ENCODE measurements at regions not wholly inside any gene's neighbourhood (a gene's known extent, or its start where the extent isn't known, plus 50 kb on each side); places are given as distances from the start of the nearest gene placed in this dataset.

DNA sequence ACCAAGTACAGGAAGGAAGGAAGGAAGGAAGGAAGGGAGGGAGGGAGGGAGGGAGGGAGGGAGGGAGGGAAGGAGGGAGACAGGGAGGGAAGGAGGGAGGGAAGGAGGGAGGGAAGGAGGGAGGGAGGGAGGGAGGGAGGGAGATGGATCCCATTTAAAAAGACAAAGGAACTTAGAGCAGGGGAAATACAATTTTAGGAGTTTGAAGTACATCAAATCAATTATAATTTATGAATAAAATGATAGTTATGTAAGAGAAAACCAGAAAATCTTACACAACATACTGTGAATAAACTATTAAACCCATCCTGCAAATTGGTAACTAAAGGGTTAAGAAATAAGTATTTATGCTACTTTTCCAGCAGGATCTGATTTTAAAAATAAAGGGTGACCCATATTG, 475.9 kb downstream of the HDGFL1 start:
- no peak for DNase-seq

GRCh38 chr6:23055523-23055922, 486.2 kb downstream of the HDGFL1 start:
- no peak for DNase-seq

DNA sequence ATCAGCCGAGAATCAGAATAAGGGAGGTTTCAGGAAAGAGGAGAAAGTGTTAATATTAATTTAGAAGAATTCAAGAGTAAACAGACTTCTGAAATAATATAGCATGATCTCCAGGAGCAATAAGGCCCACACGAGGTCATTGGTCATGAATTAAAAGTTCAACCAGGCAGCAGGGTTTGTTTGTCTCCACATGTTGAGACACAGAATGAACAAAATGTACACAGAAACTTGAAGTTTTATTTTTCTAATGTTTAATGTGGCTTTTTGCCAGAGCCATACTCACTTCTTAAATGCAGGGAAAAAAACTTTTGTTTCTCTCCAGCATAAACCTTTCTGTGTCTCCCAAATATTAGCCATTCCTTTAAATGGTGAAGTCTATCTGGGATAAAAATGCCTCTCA, 504.5 kb downstream of the HDGFL1 start:
- DNase-seq, result no peak

GRCh38 chr6:23077772-23078171, 508.4 kb downstream of the HDGFL1 start:
- DNase-seq, result no peak

- DNase-seq, result no peak
Measured at GRCh38 chr6:23081701-23082100, 512.3 kb downstream of the HDGFL1 start.

- no peak for DNase-seq
Measured at GRCh38 chr6:23086100-23086499, 516.7 kb downstream of the HDGFL1 start.

DNA sequence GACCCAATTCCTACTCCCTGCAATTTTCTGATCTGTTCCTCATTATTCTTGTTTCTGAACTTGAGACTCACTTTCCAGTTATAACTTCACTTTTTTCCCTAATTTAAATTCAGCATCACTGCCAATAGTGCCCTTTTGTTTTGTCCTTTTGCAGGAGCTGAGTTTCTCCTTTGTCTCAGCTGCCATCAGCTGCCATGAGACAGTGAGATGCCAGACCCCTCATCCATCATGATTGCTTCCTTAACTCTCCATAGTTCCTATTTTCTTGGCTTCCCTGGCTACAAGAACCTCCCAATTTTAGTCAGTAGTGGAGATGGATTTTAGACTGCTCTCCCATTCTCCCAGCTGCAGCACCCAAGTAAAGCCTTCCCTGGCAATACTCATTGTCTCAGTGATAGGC, 518.1 kb downstream of the HDGFL1 start:
- DNase-seq, result no peak

GRCh38 chr6:23088761-23089160, 519.4 kb downstream of the HDGFL1 start:
- no peak for DNase-seq

DNA sequence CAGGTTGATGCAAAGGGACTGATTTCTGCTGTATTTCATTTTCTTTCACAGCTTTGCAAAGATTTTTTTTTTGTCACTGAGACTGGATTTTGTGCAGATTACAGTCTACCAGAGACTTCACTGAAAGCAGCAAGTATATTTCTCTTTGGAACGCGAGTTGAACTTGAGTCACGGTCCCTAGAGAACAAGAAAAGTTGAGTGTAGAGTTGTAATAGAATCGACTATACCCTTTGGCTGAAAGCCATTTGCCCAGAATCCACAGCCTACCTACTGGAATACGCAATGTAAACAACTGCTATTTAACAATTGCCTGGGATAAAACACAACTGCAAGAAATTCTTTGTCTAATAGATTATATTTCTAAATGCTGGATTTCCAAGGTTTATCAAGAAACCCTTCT, 520.6 kb downstream of the HDGFL1 start:
- DNase-seq, result no peak

DNA sequence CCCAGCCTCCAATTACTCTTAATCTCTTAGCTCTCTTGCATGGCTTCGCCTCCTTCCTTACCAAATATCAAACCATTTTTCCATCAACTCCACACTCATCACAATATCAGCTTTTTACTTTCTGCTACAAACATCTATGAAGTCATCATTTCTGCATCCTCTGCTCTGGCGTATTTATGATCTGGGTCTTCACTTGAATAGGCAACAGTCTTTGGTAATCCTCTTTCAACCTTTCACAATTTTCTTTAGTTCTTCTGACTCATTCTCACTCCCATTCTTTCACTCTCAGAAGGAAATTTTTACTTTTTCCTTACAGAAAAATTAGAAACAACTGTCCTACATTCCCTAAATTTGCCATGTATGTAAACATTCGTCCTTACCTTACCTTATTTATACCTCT, 522.4 kb downstream of the HDGFL1 start:
- DNase-seq, result no peak

DNA sequence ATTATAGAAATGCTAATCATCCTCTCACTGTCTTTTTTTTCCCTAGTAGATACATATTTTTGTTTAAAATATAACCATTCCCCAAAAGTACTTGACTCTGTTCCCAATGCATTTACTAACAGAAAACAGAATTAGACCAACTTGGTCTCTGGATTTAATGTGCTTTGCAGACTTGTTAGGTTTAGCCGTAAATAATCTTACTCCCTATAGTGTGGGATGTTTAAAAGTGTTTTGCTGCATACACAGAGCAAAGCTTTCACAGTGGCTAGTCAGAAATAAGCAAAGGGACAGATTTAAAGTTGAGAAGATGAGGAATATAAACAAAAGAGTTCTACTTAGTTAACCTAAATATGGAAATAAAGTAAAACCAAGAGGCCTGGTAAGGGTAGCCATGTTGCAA, 527.5 kb downstream of the HDGFL1 start:
- no peak for DNase-seq

DNA sequence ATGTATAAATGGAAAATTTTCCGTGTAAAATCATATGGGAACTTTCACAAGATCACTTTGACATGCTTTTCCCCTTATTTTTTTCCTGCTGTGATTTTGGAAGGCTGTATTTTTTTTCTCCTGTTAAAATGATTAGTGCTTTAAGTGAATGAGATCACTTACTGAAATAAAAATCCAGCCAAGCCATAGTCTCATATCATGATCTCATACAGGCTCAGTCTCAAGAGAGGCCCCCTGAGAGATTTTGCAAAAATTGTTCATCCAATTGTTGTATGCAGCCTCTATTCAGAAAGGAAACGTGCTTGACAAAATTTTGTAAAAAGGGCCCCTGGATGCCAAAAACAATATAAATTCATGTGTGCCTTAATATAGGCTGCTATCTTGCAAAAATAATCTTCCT, 528.2 kb downstream of the HDGFL1 start:
- no peak for DNase-seq

DNA sequence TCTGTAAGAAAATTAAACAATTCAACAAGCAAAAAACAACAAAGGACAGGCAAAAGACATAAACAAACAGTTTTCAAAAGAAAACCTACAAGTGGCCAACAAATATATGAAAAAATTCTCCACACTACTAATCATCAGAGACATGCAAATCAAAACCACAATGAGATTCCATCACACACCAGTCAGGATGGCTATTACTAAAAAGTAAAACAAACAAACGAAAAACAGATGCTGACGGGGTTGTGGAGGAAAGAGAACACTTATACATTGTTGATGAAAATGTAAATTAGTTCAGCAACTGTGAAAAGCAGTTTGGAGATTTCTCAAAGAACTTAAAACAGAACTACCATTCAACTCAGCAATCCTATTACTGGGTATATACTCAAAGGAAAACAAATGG, 537.6 kb downstream of the HDGFL1 start:
- DNase-seq, result no peak

- DNase-seq, result no peak
Measured at GRCh38 chr6:23111984-23112383, 542.6 kb downstream of the HDGFL1 start.

DNA sequence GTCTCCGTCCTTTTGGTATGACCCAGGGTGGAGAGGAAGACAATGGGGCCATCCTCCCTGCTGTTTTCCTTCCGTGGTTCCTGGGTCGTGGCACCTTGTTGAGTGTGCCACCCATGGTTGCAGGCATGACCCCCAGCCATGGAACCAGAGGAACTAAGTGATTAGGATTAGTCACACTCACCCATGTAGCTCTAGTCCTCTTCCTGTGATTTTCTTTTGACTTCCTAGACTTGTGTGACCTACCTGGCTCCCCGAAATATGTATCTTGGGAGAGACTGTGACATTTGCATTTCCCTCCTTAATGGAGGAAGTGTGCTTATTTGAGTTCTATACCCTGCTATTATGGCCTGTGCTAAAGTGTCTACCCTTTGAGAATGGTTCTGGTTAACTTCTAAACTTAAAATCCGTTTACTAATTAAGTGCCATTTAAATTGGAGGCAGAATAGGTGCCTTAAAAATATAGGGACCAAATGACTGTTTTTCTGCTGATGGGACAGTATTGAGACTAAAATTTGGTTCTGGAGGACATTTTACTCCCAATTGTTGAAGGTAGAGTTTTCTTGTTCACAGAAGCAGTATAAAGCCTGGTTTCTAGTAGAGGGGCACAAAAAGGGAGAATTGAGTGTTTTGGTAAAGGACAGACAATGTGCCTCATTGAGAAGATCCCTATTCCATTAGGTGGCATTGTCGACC, 545.6 kb downstream of the HDGFL1 start:
- DNase-seq, result no peak

DNA sequence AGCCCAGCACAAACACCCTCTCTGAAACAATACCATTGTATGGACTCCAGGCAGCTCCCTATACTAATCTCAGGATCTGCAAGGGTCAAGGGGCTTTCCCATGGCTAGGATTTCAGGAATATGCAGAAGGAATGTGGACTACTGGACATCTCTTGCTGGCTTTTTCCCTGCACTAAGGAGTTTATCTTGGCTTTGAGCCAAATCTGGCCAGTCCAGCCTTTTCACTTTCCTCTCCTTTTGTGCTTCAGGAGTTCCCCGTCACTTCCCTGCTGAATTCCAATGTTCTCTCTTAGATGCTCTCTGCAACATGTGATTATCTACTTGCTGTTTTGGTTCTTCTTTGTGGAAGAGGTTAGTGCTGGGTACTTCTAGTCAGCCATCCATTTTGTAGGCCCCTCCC, 568.2 kb downstream of the HDGFL1 start:
- no peak for DNase-seq

- no peak for DNase-seq
Measured at GRCh38 chr6:23140871-23141270, 571.5 kb downstream of the HDGFL1 start.

GRCh38 chr6:23145781-23146180, 576.4 kb downstream of the HDGFL1 start:
- no peak for DNase-seq

DNA sequence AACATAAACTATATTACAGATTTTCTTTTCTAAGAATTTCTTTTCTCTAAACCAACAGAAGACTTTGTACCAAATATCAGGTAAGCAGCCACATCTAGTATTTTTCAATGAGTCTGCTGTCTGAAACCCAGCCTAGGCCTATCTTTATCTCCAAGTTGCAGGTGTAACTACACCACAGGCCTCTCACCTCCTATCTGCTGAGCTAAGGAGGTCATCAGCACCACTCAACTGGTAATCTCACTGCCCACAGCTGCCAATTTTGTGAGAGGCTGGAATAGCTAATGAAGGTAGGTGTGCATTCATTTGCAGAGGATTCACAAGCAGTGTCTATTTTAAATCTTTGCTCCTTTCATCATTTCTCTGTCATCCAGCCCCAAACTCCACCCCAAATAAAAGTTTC, 584.8 kb downstream of the HDGFL1 start:
- no peak for DNase-seq

GRCh38 chr6:23170049-23170448, 600.7 kb downstream of the HDGFL1 start:
- DNase-seq, result no peak

DNA sequence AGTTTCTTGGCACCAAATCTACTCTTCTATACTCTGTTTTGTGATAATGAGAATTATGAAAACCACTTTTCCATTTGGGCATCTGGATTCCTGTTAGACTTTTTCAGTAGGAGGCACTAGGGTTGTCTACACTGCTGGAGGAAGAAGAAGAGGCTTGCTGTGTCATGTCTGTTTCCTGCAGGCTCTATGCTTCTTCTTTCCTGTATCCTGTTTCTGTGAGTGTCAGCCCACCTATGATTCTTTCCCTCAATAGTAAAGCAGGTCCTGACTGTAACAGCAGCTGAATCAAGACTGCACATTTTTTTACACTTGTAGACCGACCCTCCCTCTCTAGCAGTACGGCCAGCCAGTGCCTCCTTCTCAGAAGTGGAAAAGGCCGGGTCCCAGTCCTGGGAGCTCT, 603.9 kb downstream of the HDGFL1 start:
- DNase-seq, result no peak

DNA sequence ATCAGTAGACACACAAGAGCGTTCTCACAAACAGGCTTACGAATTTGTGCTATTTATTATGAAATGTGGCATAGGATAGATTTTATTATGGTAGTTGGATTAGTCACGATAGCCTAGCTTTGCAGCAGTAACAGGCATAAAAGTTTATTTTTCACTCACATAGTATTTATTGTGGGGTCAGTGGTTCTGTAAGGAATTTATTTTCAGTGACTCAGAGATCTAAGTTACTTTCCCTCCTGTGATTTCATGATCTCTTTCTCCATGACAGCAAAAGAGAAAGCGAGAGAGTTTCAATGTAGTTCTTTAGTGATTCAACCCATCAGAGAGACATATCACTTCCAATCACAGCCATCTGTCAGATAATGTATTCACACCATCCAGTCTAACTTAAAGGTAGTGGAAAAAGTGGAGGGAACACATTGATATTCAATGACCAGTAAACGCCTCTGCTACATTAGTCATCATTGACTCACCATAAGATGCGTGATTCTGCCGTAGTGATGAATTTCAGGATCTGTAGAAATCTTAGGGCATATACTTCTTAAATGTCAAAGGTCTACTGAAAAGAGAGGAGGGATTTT, 605.5 kb downstream of the HDGFL1 start:
- no peak for DNase-seq

- no peak for DNase-seq
Measured at GRCh38 chr6:23175391-23175790, 606.0 kb downstream of the HDGFL1 start.

GRCh38 chr6:23176471-23176870, 607.1 kb downstream of the HDGFL1 start:
- no peak for DNase-seq

DNA sequence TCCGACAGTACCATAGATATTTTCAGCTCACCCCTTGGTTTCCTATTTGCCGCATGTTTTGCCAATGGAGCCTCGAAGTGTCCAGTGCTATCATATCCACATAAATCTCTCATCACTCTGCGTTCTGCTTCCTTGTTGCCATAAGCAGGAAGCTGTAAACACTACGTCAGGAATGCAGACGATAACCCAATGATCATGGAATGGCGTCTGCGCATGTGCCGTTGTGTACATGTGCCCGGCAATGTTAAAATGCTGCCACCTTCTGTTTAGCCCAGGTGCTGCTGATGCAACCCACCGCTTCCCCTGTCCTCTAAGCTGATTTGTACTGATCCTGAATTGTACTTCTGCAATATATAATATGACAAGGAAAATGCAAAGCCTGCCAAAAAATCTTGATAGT, 607.5 kb downstream of the HDGFL1 start:
- no peak for DNase-seq

All from NCI-H524 treated with DMSO at 0.1 percent for 48 hours (cell line).